ENCODE measurements at regions not wholly inside any gene's neighbourhood (a gene's known extent, or its start where the extent isn't known, plus 50 kb on each side); places are given as distances from the start of the nearest gene placed in this dataset.

DNA sequence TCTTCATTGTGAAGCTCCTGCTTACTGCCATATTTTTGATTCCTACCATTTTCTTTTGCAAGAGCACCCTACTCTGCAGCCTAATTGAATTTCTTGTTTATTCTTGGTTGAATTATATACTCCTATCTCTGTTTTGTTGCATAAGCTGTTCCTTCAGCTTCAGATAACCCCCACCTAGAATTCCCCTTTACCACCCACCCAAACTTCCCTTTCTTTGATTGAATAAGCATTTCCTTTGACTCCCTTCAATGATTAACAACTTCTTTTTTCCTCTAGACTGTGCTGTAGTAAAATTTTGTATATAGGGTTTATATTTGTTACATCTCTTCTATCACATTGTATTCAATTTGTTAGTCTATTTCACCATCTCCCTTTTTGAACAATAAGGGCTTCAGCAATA lies 168.1 kb downstream of the GPR37 start:
- Histone ChIP-seq H3K4me1 (no peaks in the 10 kb centered on the region), H3K36me3 (ENCODE audit: control insufficient read depth, insufficient read depth, low read length) (no peaks in the 10 kb centered on the region), H3K9me3 (no peaks in the 10 kb centered on the region), H3K27me3 (replicated peaks; ENCODE audit: control insufficient read depth, insufficient read depth, low read length) (no peaks in the 10 kb centered on the region), H3K4me3 (ENCODE audit: low read depth, low read length) (no peak overlapping the region)
- intact Hi-C loops (cut with micrococcal nuclease; ENCODE audit: unreplicated experiment) = no loop called here
- Mint-ChIP-seq H3K4me3 (ENCODE audit: unreplicated experiment) (no peak overlapping the region), H3K9me3 (ENCODE audit: unreplicated experiment) (no peaks in the 10 kb centered on the region), H3K4me1 (ENCODE audit: low read depth, unreplicated experiment) (no peaks in the 10 kb centered on the region), H3K27ac (ENCODE audit: unreplicated experiment) (no peak overlapping the region), H3K36me3 (ENCODE audit: insufficient read depth, unreplicated experiment) (no peaks in the 10 kb centered on the region), H3K27me3 (ENCODE audit: insufficient read depth, unreplicated experiment) (no peaks in the 10 kb centered on the region)
- ChIA-PET POLR2A (no interaction called here), CTCF (no interaction called here)
- BruUV-seq (replicated peaks) = no TSS peak
- TF ChIP-seq, protein P1, sequence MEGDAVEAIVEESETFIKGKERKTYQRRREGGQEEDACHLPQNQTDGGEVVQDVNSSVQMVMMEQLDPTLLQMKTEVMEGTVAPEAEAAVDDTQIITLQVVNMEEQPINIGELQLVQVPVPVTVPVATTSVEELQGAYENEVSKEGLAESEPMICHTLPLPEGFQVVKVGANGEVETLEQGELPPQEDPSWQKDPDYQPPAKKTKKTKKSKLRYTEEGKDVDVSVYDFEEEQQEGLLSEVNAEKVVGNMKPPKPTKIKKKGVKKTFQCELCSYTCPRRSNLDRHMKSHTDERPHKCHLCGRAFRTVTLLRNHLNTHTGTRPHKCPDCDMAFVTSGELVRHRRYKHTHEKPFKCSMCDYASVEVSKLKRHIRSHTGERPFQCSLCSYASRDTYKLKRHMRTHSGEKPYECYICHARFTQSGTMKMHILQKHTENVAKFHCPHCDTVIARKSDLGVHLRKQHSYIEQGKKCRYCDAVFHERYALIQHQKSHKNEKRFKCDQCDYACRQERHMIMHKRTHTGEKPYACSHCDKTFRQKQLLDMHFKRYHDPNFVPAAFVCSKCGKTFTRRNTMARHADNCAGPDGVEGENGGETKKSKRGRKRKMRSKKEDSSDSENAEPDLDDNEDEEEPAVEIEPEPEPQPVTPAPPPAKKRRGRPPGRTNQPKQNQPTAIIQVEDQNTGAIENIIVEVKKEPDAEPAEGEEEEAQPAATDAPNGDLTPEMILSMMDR (IDR thresholded peaks at IDR 0.05; ENCODE audit: insufficient read depth in 1 of 2, low read depth in 1 of 2, low read length in 1 of 2, severe bottlenecking in 1 of 2, unreplicated experiment in 1 of 2) = no peak
- DNase-seq = no peak

- BruUV-seq (replicated peaks) = no TSS peak
- H3K9me3 ChIP-seq = no peaks in the 10 kb centered on the region
Measured at GRCh38 chr7:124596881-124597280, 168.7 kb downstream of the GPR37 start.

GRCh38 chr7:124590814-124591213 lies 174.8 kb downstream of the GPR37 start:
- BruUV-seq (replicated peaks) = no TSS peak
- CTCF ChIA-PET = no interaction called here
- intact Hi-C loops (cut with micrococcal nuclease; ENCODE audit: unreplicated experiment) = no loop called here
- Histone ChIP-seq H3K4me1 (no peaks in the 10 kb centered on the region), H3K36me3 (ENCODE audit: control insufficient read depth, insufficient read depth, low read length) (no peaks in the 10 kb centered on the region), H3K27me3 (replicated peaks; ENCODE audit: control insufficient read depth, insufficient read depth, low read length) (no peaks in the 10 kb centered on the region), H3K4me3 (ENCODE audit: low read depth, low read length) (no peak overlapping the region), H3K9me3 (no peaks in the 10 kb centered on the region)
- Mint-ChIP-seq H3K36me3 (ENCODE audit: insufficient read depth, unreplicated experiment) (no peaks in the 10 kb centered on the region), H3K27ac (ENCODE audit: unreplicated experiment) (no peak overlapping the region), H3K4me3 (ENCODE audit: unreplicated experiment) (no peak overlapping the region), H3K4me1 (ENCODE audit: low read depth, unreplicated experiment) (no peaks in the 10 kb centered on the region), H3K9me3 (ENCODE audit: unreplicated experiment) (no peaks in the 10 kb centered on the region), H3K27me3 (ENCODE audit: insufficient read depth, unreplicated experiment) (no peaks in the 10 kb centered on the region)
- TF ChIP-seq, protein P1 (IDR thresholded peaks at IDR 0.05; ENCODE audit: insufficient read depth in 1 of 2, low read depth in 1 of 2, low read length in 1 of 2, severe bottlenecking in 1 of 2, unreplicated experiment in 1 of 2) = no peak
- POLR2A ChIA-PET = no interaction called here
- no peak for DNase-seq

More at GRCh38 chr7:124596881-124597280, 168.7 kb downstream of the GPR37 start:
- TF ChIP-seq, protein P1 (IDR thresholded peaks at IDR 0.05; ENCODE audit: insufficient read depth in 1 of 2, low read depth in 1 of 2, low read length in 1 of 2, severe bottlenecking in 1 of 2, unreplicated experiment in 1 of 2) = no peak
- Mint-ChIP-seq H3K4me3 (ENCODE audit: unreplicated experiment) (no peak overlapping the region), H3K4me1 (ENCODE audit: low read depth, unreplicated experiment) (no peaks in the 10 kb centered on the region), H3K9me3 (ENCODE audit: unreplicated experiment) (no peaks in the 10 kb centered on the region), H3K27me3 (ENCODE audit: insufficient read depth, unreplicated experiment) (no peaks in the 10 kb centered on the region), H3K27ac (ENCODE audit: unreplicated experiment) (no peak overlapping the region), H3K36me3 (ENCODE audit: insufficient read depth, unreplicated experiment) (no peaks in the 10 kb centered on the region)
- CTCF ChIA-PET = no interaction called here
- Histone ChIP-seq H3K36me3 (ENCODE audit: control insufficient read depth, insufficient read depth, low read length) (no peaks in the 10 kb centered on the region), H3K4me3 (ENCODE audit: low read depth, low read length) (no peak overlapping the region), H3K4me1 (no peaks in the 10 kb centered on the region), H3K27me3 (replicated peaks; ENCODE audit: control insufficient read depth, insufficient read depth, low read length) (no peaks in the 10 kb centered on the region)
- POLR2A ChIA-PET = no interaction called here
- DNase-seq = no peak
- intact Hi-C loops (cut with micrococcal nuclease; ENCODE audit: unreplicated experiment) = no loop called here

Measured in Caco-2 (cell line).